ENCODE measurements at regions not wholly inside any gene's neighbourhood (a gene's known extent, or its start where the extent isn't known, plus 50 kb on each side); places are given as distances from the start of the nearest gene placed in this dataset.
"Not testable (repeated sequence)": the region's sequence is repeated elsewhere in the genome, so short reads cannot be mapped to it uniquely, and the experiment has no call there.

DNA sequence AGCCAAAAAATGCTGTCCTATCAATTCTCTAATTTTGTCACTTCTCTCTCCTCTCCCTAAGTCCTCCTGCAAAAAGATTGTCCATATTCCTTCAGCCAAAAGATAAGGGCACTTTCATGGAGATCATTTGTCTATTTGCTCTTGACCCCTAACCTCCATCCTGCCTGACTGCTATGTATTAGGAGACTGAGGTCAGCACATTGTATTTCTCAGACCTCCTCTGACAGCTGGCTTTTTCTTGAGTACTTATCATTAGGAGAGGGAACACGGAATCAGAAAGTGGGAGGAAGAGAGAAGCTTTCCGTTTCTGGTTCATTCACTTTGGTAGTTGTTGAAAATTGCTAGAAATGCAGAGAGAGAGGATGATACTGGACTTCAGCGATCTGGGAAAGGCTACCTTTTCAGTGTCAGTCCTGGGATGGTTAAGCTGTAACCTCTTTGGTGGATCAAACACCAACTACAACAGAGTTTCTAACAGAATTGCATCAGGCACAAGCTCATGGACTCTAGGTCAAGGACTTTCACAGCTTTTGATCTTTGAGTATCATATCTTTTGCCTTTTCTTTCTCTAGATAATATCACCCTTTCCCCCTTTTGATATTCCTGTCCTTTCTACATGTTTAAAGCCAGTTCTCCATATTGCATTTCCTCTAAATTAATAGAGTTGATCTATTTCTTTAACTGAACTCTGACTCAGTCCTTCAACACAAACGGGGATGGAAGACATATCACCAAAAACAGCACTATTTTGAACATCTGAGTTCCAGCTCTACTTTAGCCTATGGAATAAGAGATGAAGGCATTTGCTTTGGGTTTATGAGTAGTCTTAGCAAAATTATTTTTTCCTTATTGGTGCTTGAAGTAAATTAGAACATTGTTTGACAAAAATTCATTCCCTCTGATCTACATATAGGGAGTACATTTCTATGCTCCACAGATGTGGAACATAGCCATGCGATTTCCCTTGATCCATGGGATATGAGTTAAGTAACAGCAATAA is 63.3 kb upstream of the KYNU start:
- no peaks in the 10 kb centered on the region for H3K36me3 ChIP-seq
- WGBS: 67% methylated on average over 5 of the region's 5 CpGs
- H3K27me3 ChIP-seq: no peaks in the 10 kb centered on the region
- no peak overlapping the region for H3K27ac ChIP-seq
- no peak overlapping the region for H3K4me3 ChIP-seq
- no peaks in the 10 kb centered on the region for H3K9me3 ChIP-seq
- H3K4me1 ChIP-seq: no peaks in the 10 kb centered on the region
- TF ChIP-seq, protein P1, sequence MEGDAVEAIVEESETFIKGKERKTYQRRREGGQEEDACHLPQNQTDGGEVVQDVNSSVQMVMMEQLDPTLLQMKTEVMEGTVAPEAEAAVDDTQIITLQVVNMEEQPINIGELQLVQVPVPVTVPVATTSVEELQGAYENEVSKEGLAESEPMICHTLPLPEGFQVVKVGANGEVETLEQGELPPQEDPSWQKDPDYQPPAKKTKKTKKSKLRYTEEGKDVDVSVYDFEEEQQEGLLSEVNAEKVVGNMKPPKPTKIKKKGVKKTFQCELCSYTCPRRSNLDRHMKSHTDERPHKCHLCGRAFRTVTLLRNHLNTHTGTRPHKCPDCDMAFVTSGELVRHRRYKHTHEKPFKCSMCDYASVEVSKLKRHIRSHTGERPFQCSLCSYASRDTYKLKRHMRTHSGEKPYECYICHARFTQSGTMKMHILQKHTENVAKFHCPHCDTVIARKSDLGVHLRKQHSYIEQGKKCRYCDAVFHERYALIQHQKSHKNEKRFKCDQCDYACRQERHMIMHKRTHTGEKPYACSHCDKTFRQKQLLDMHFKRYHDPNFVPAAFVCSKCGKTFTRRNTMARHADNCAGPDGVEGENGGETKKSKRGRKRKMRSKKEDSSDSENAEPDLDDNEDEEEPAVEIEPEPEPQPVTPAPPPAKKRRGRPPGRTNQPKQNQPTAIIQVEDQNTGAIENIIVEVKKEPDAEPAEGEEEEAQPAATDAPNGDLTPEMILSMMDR (IDR thresholded peaks at IDR 0.05): no peak
- TF ChIP-seq POLR2A (IDR thresholded peaks at IDR 0.05) (no peak), POLR2AphosphoS5 (IDR thresholded peaks at IDR 0.05) (no peak), EP300 (IDR thresholded peaks at IDR 0.05) (no peak)
- no peak for DNase-seq (ENCODE audit: low spot score in 2 of 2)

DNA sequence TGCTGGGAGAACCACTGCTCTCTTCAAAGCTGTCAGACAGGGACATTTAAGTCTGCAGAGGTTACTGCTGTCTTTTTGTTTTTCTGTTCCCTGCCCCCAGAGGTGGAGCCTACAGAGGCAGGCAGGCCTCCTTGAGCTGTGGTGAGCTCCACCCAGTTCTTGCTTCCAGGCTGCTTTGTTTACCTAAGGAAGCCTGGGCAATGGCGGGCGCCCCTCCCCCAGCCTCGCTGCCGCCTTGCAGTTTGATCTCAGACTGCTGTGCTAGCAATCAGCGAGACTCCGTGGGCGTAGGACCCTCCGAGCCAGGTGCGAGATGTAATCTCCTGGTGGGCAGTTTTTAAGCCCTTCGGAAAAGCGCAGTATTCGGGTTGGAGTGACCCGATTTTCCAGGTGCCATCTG is 65.8 kb upstream of the KYNU start:
- WGBS: 92% methylated on average over 6 of the region's 13 CpGs
- DNase-seq (ENCODE audit: low spot score in 2 of 2); H3K9me3 ChIP-seq; H3K27me3 ChIP-seq; H3K27ac ChIP-seq; H3K36me3 ChIP-seq; H3K4me1 ChIP-seq; H3K4me3 ChIP-seq: not testable (repeated sequence)

DNA sequence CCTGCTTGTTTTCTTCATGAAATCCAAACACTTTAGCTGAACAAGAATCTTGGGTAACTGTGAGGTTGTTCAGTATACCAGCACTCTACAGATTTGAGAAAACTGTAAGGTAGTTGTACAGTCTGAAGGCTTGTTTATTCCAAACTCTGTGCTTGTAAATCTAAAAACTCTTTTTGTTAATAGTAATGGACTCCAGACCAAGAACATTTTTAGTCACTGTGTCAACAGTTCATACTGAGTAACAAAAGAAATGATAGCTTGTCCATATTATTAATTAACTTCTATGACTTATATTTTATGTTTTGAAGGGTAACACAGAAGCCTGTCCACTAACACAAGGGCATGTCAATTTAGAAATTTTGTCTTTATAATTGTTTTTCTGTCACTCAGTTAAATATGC is 72.2 kb upstream of the KYNU start:
- H3K4me3 ChIP-seq: no peak overlapping the region
- no peaks in the 10 kb centered on the region for H3K4me1 ChIP-seq
- no peak overlapping the region for H3K27ac ChIP-seq
- no peaks in the 10 kb centered on the region for H3K36me3 ChIP-seq
- H3K9me3 ChIP-seq: no peaks in the 10 kb centered on the region
- TF ChIP-seq POLR2A (IDR thresholded peaks at IDR 0.05) (no peak), EP300 (IDR thresholded peaks at IDR 0.05) (no peak), POLR2AphosphoS5 (IDR thresholded peaks at IDR 0.05) (no peak)
- TF ChIP-seq, protein P1 (IDR thresholded peaks at IDR 0.05): no peak
- no peaks in the 10 kb centered on the region for H3K27me3 ChIP-seq
- DNase-seq (ENCODE audit: low spot score in 2 of 2): no peak

DNA sequence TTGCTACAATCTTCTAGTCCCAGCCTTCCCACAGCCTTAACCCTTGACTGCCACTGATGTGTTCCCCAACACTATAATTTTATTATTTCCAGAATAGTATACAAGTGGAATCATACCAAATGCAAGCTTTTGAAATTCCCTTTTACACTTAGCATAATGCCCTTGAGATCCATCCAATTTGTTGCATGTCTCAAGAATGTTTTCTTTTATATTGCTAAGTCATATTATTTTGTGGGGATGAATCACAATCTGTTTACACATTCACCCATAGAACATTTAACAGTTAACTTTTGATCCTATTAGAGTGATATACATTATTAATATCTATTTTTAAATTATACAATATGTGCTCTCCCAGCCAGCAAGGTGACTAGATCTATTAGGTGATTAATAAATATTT is 74.3 kb upstream of the KYNU start:
- H3K4me1 ChIP-seq: no peaks in the 10 kb centered on the region

DNA sequence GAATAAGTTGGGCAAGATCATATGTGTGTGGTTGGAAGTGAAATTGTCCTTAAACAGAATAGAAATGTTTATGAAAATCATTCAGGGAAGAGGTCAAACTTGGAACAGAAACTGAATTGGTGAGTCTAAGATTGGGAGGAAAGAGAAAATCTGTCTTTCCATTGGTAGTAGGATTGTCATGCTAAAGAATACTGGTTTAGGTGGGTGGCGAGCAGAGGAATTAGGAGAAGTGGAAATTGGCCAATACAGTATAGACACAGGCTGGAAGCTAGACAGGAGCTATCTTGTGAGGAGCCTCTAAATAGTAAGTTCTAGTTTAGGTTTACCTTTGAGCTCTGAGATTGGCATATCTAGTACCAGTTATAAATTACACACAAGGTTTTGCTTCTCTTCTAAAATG is 80.9 kb upstream of the KYNU start:
- no peak overlapping the region for H3K4me3 ChIP-seq
- TF ChIP-seq, protein P1 (IDR thresholded peaks at IDR 0.05): no peak
- TF ChIP-seq POLR2A (IDR thresholded peaks at IDR 0.05) (no peak), EP300 (IDR thresholded peaks at IDR 0.05) (no peak), POLR2AphosphoS5 (IDR thresholded peaks at IDR 0.05) (no peak)
- no peak for DNase-seq (ENCODE audit: low spot score in 2 of 2)

More for the DNA sequence above, 74.3 kb upstream of the KYNU start:
- H3K9me3 ChIP-seq: no peaks in the 10 kb centered on the region
- no peak for DNase-seq (ENCODE audit: low spot score in 2 of 2)
- no peaks in the 10 kb centered on the region for H3K36me3 ChIP-seq
- no peaks in the 10 kb centered on the region for H3K27me3 ChIP-seq
- H3K4me3 ChIP-seq: no peak overlapping the region
- TF ChIP-seq, protein P1 (IDR thresholded peaks at IDR 0.05): no peak
- no peak for TF ChIP-seq POLR2AphosphoS5 (IDR thresholded peaks at IDR 0.05)
- TF ChIP-seq POLR2A (IDR thresholded peaks at IDR 0.05): no peak
- TF ChIP-seq EP300 (IDR thresholded peaks at IDR 0.05): no peak
- no peak overlapping the region for H3K27ac ChIP-seq

More for the DNA sequence above, 80.9 kb upstream of the KYNU start:
- Histone ChIP-seq H3K9me3 (no peaks in the 10 kb centered on the region), H3K27me3 (no peaks in the 10 kb centered on the region), H3K27ac (no peak overlapping the region), H3K36me3 (no peaks in the 10 kb centered on the region), H3K4me1 (no peaks in the 10 kb centered on the region)
- 76% methylated on average over 1 of the region's 1 CpG for WGBS
